ENCODE measurements at regions not wholly inside any gene's neighbourhood (a gene's known extent, or its start where the extent isn't known, plus 50 kb on each side); places are given as distances from the start of the nearest gene placed in this dataset.

- H3K9me3 Mint-ChIP-seq (ENCODE audit: unreplicated experiment), result no peaks in the 10 kb centered on the region
- no peak overlapping the region for H3K4me3 Mint-ChIP-seq (ENCODE audit: unreplicated experiment)
- no peak overlapping the region for H3K27ac Mint-ChIP-seq (ENCODE audit: unreplicated experiment)
- peaks cover 33% of the 10 kb centered on the region for H3K27me3 Mint-ChIP-seq (ENCODE audit: unreplicated experiment)
- no peak for DNase-seq (ENCODE audit: extremely low spot score, unreplicated experiment)
- no peaks in the 10 kb centered on the region for H3K36me3 Mint-ChIP-seq (ENCODE audit: unreplicated experiment)
- TF ChIP-seq CTCF (IDR thresholded peaks at IDR 0.05), result no peak
- peaks cover 4% of the 10 kb centered on the region for H3K4me1 Mint-ChIP-seq (ENCODE audit: unreplicated experiment)
These were observed 64.9 kb upstream of the KLHL25 start for GRCh38 chr15:85859671-85860070.

- DNase-seq (ENCODE audit: extremely low spot score, unreplicated experiment), result no peak
- no peak for TF ChIP-seq CTCF (IDR thresholded peaks at IDR 0.05)
- Mint-ChIP-seq H3K4me1 (ENCODE audit: unreplicated experiment) (peaks cover 4% of the 10 kb centered on the region), H3K27me3 (ENCODE audit: unreplicated experiment) (peaks cover 36% of the 10 kb centered on the region), H3K4me3 (ENCODE audit: unreplicated experiment) (no peak overlapping the region), H3K36me3 (ENCODE audit: unreplicated experiment) (no peaks in the 10 kb centered on the region), H3K9me3 (ENCODE audit: unreplicated experiment) (no peaks in the 10 kb centered on the region), H3K27ac (ENCODE audit: unreplicated experiment) (no peak overlapping the region)
These were observed 65.9 kb upstream of the KLHL25 start for GRCh38 chr15:85860394-85861161.

DNA sequence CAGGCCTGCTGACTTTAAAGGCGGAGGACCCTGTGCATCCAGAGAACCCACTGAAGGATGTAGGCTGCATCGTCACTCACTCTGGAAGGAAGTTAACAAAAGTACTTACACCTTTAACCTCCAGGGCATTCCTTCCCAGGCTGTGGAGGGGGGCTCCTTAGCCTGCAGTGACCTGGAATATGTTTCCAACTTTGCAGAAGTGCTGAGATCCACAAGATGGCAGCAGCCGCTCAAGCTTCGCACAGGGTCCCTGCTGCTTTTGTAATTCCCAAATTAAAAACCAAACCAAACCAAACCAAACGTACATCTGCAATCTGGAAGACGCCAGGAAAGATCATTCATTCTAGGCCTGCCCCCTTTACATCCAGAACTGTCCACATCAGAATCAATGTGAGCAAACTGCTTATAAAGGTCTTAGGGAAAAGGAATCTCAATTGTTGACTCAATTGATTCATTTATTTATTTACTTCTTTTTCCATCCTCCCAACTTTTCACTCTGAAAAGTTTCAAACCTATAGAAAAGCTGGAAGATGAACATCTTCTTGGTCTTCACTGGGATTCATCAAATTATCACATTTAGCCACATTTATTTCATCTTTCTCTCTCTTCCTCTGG is 70.5 kb upstream of the KLHL25 start:
- no peaks in the 10 kb centered on the region for H3K9me3 Mint-ChIP-seq (ENCODE audit: unreplicated experiment)
- no peak overlapping the region for H3K4me3 Mint-ChIP-seq (ENCODE audit: unreplicated experiment)
- H3K27ac Mint-ChIP-seq (ENCODE audit: unreplicated experiment), result no peak overlapping the region
- TF ChIP-seq CTCF (IDR thresholded peaks at IDR 0.05), result peak; percentile 79
- no peak for DNase-seq (ENCODE audit: extremely low spot score, unreplicated experiment)
- H3K36me3 Mint-ChIP-seq (ENCODE audit: unreplicated experiment), result no peaks in the 10 kb centered on the region
- peaks cover 34% of the 10 kb centered on the region for H3K27me3 Mint-ChIP-seq (ENCODE audit: unreplicated experiment)
- no peaks in the 10 kb centered on the region for H3K4me1 Mint-ChIP-seq (ENCODE audit: unreplicated experiment)

DNA sequence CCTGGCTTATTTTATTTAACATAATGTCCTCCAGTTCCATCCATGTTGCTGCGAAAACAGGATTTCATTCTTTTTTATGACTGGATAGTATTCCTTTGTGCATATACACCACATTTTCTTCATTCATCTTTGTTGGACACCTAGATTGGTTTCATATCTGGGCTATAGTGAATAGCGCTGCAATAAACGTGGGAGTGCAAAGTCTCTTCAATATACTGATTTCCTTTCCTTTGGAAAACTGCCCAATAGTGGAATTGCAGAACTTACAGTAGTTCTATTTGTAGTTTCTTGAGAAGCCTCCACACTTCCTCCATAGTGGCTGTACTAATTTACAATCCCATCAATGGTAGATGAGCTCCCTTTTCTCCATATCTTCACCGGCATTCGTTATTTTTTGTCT is 72.5 kb upstream of the KLHL25 start:
- Mint-ChIP-seq H3K27ac (ENCODE audit: unreplicated experiment) (no peak overlapping the region), H3K27me3 (ENCODE audit: unreplicated experiment) (peaks cover 34% of the 10 kb centered on the region), H3K9me3 (ENCODE audit: unreplicated experiment) (no peaks in the 10 kb centered on the region), H3K36me3 (ENCODE audit: unreplicated experiment) (no peaks in the 10 kb centered on the region), H3K4me3 (ENCODE audit: unreplicated experiment) (no peak overlapping the region), H3K4me1 (ENCODE audit: unreplicated experiment) (no peaks in the 10 kb centered on the region)
- TF ChIP-seq CTCF (IDR thresholded peaks at IDR 0.05), result no peak
- DNase-seq (ENCODE audit: extremely low spot score, unreplicated experiment), result no peak

DNA sequence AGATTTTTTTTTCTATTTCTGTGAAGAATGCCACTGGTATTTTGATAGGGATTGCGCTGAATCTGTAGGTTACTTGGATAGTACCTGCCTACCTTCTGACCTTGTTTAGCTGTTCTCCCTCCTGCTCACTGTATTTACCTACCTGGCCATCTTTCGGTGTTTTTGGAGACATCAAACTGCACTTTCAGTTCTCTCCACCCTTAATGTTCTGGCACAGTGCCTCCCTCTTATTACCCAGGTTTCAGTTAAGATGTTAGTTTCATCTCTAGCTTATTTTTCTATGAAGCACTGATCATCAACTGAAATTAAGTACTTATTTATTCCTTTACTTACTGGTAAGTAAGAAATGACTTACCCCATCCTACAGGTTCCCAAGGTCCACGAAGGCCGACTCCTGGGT is 74.4 kb upstream of the KLHL25 start:
- no peak for TF ChIP-seq CTCF (IDR thresholded peaks at IDR 0.05)
- no peak for DNase-seq (ENCODE audit: extremely low spot score, unreplicated experiment)
- no peak overlapping the region for H3K27ac Mint-ChIP-seq (ENCODE audit: unreplicated experiment)
- H3K36me3 Mint-ChIP-seq (ENCODE audit: unreplicated experiment), result no peaks in the 10 kb centered on the region
- no peaks in the 10 kb centered on the region for H3K9me3 Mint-ChIP-seq (ENCODE audit: unreplicated experiment)
- H3K4me3 Mint-ChIP-seq (ENCODE audit: unreplicated experiment), result no peak overlapping the region
- peaks cover 32% of the 10 kb centered on the region for H3K27me3 Mint-ChIP-seq (ENCODE audit: unreplicated experiment)
- no peaks in the 10 kb centered on the region for H3K4me1 Mint-ChIP-seq (ENCODE audit: unreplicated experiment)

Data from osteocyte (in vitro differentiated cells).